GM13977 (cell line): ENCODE measurements at regions not wholly inside any gene's neighbourhood (a gene's known extent, or its start where the extent isn't known, plus 50 kb on each side); places are given as distances from the start of the nearest gene placed in this dataset.
"Not testable (repeated sequence)": the region's sequence is repeated elsewhere in the genome, so short reads cannot be mapped to it uniquely, and the experiment has no call there.

ENCODE experiments used
- DNase-seq: peaks from one replicate; pipeline ENCODE4 v3.0.0; 2012; ENCODE audit warnings: low spot score
- in situ Hi-C: fragments of 300-500 bp; cut with MboI; formaldehyde crosslinking; loops from one replicate; pipeline ENCODE4 v1.12.0; 2022; ENCODE audit warnings: low sequenced_read_pairs, low pct_unique_long_range_greater_than_20kb, mixed read lengths, inconsistent platforms; ENCODE audit not compliant: unreplicated experiment
- TF ChIP-seq, protein P1 (sequence below): IDR thresholded peaks from 2 replicates; pipeline ENCODE4 v1.5.1; 2012; ENCODE audit warnings: mild to moderate bottlenecking, control low read depth; ENCODE audit not compliant: insufficient read depth; ENCODE audit errors: extremely low read depth, missing control alignments

GRCh38 chr22:19657252-19658056 is 56.8 kb upstream of the SEPTIN5 start:
- DNase-seq: no peak
- TF ChIP-seq, protein P1, sequence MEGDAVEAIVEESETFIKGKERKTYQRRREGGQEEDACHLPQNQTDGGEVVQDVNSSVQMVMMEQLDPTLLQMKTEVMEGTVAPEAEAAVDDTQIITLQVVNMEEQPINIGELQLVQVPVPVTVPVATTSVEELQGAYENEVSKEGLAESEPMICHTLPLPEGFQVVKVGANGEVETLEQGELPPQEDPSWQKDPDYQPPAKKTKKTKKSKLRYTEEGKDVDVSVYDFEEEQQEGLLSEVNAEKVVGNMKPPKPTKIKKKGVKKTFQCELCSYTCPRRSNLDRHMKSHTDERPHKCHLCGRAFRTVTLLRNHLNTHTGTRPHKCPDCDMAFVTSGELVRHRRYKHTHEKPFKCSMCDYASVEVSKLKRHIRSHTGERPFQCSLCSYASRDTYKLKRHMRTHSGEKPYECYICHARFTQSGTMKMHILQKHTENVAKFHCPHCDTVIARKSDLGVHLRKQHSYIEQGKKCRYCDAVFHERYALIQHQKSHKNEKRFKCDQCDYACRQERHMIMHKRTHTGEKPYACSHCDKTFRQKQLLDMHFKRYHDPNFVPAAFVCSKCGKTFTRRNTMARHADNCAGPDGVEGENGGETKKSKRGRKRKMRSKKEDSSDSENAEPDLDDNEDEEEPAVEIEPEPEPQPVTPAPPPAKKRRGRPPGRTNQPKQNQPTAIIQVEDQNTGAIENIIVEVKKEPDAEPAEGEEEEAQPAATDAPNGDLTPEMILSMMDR: no peak
- in situ Hi-C loops: no loop called here

GRCh38 chr22:19658057-19658966 is 56.0 kb upstream of the SEPTIN5 start:
- DNase-seq: no peak
- in situ Hi-C loops: no loop called here
- TF ChIP-seq, protein P1: no peak

DNA sequence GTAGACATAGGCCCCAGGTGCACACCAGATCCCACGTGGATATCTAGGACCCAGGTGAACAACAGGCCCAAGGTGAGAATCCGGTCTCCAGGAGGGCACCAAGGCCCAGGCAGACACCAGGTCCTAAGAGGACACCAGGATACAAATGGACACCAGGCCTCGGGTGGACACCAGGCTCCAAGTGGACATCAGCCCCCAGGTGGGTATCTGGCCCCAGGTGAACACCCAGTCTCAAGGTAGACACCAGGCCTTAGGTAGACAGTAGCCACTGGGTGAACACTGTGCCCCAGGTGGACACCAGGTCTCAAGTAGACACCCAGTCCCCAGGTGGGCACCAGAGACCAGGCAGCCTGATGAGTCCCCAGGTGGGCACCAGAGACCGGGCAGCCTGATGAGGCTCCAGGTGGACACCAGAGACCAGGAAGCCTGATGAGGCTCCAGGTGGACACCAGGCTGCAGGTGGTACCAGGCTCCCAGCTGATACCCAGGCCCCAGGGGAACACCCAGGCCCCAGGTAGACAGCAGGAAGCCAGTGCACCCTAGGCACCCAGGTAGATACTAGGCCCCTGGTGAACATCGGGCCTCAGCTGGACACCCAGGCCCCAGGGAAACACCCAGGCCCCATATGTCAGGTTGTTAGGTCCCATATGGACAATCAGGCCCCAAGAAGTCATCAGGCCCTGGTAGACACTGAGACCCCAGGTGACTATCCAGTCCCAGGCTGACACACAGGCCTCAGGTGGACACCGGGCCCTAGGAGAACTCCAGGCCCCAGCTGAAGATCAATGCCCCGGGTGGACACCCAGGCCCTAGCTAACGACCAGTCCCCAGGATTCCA is 55.1 kb upstream of the SEPTIN5 start:
- TF ChIP-seq, protein P1: no peak
- DNase-seq: no peak
- in situ Hi-C loops: no loop called here

DNA sequence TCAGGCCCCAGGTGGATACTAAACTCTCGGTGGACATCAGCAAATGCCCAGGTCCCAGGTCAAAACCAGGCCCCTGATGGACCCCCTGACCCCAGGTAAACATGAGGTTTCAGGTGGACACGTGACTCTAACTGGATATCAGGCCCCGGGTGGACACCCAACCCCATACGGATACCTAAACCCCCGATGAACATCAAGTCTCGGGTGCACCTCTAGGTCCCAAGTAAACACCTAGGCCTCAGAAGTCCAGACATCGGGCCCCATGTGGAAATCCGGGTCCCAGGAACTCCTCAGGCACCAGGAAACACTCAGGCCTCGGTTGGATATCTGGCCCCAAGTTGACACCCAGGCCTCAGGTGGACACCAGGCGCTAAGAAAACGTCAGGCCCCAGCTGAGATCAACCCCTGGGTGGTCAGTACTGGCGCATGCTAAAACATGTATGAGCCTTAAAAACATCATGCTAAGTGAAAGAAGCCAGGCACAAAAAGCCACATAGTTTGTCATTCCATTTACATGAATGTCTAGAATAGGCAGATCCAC is 54.4 kb upstream of the SEPTIN5 start:
- in situ Hi-C loops: no loop called here
- no peak for DNase-seq
- TF ChIP-seq, protein P1: no peak

DNA sequence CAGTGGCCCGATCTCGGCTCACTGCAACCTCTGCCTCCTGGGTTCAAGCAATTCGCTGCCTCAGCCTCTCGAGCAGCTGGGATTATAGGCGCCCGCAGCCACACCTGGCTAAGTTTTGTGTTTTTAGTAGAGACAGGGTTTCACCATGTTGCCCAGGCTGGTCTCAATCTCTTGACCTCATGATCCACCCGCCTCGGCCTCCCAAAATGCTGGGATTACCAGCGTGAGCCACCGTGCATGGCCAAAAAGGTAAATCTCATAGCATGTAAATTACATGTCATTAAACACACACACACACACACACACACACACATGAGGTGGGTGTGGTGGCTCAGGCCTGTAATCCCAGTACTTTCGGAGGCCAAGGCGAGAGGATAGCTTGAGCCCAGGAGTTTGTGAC is 53.7 kb upstream of the SEPTIN5 start:
- DNase-seq, in situ Hi-C loops: not testable (repeated sequence)

DNA sequence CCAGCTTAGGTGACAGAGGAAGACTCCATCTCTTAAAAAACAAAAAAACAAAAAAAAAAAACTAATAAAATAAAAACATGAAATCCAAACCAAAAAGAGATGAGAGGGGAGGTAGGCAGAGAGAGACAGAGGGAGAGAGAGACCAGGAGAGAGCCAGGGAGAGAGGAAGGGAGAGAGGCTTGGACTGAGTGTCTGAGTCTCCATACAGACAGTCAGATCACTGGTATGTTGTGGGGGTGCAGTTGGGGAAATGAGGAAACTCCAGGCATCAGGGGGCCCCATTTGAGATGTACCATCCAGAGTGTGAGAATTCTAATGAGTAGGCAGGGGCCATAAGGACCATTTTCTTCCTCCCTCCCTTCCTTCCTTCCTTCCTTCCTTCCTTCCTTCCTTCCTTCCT is 53.1 kb upstream of the SEPTIN5 start:
- in situ Hi-C loops: no loop called here
- TF ChIP-seq, protein P1: no peak
- DNase-seq: no peak

DNA sequence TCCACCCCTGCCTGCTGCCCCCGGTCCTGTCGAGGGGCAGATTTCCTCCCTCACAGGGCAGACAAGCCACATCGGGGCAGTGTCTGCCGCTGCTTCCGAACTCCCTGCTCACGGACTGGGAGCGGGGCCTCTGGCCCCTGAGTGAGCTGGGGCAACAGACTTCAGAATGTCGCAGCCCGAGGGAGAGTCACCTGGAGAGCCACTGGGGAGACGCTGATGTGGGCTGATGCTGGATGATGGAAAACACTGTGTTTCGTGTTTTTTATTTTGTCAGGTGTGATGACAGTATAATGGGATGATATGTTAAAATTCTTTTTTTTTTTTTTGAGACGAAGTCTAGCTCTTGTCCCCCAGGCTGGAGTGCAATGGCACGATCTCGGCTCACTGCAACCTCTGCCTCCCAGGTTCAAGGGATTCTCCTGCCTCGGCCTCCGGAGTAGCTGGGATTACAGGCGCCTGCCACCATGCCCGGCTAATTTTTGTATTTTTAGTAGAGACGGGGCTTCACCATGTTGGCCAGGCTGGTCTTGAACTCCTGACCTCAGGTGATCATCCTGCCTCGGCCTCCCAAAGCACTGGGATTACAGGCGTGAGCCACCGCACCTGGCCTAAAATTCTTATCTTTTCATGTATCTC is 52.1 kb upstream of the SEPTIN5 start:
- in situ Hi-C loops, DNase-seq: not testable (repeated sequence)
